ENCODE measurements at regions not wholly inside any gene's neighbourhood (a gene's known extent, or its start where the extent isn't known, plus 50 kb on each side); places are given as distances from the start of the nearest gene placed in this dataset.

DNA sequence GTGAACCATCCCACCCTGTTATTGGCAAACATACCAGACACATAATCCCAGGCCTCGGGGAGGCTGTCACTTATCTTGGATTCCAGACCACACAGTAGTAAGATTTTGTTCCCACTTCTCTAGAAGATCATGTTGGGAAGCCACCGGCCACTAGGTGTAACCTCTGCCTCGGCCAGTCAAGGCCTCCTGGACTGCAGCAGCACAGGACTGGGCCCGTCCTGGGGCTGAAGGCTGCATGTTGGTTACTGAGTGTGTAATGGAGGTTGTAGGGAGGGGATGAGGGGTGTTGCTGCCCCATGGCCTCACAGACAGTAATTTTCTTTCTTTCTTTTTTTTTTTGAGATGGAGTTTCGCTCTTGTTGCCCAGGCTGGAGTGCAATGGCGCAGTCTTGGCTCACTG, 92.4 kb upstream of the SYT13 start:
- TF ChIP-seq GATAD2A (CRISPR knock-in tag; IDR thresholded peaks at IDR 0.05) = no peak
- no peak for TF ChIP-seq SUZ12 (IDR thresholded peaks at IDR 0.05; ENCODE audit: low read depth, low read length)
- no peak for TF ChIP-seq ZSCAN12 (CRISPR knock-in tag; IDR thresholded peaks at IDR 0.05)
- no peak for TF ChIP-seq RBAK (CRISPR knock-in tag; IDR thresholded peaks at IDR 0.05)
- TF ChIP-seq FOXO1 (CRISPR knock-in tag; IDR thresholded peaks at IDR 0.05) = no peak
- TF ChIP-seq, protein P1, sequence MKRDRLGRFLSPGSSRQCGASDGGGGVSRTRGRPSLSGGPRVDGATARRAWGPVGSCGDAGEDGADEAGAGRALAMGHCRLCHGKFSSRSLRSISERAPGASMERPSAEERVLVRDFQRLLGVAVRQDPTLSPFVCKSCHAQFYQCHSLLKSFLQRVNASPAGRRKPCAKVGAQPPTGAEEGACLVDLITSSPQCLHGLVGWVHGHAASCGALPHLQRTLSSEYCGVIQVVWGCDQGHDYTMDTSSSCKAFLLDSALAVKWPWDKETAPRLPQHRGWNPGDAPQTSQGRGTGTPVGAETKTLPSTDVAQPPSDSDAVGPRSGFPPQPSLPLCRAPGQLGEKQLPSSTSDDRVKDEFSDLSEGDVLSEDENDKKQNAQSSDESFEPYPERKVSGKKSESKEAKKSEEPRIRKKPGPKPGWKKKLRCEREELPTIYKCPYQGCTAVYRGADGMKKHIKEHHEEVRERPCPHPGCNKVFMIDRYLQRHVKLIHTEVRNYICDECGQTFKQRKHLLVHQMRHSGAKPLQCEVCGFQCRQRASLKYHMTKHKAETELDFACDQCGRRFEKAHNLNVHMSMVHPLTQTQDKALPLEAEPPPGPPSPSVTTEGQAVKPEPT (CRISPR knock-in tag; IDR thresholded peaks at IDR 0.05; ENCODE audit: low read depth) = no peak
- TF ChIP-seq ZSCAN9 (CRISPR knock-in tag; IDR thresholded peaks at IDR 0.05; ENCODE audit: borderline replicate concordance) = no peak
- TF ChIP-seq POLR2AphosphoS5 (IDR thresholded peaks at IDR 0.05; ENCODE audit: low read depth, low read length) = no peak
- no peak for TF ChIP-seq MAFG (CRISPR knock-in tag; IDR thresholded peaks at IDR 0.05)
- TF ChIP-seq, protein P2, sequence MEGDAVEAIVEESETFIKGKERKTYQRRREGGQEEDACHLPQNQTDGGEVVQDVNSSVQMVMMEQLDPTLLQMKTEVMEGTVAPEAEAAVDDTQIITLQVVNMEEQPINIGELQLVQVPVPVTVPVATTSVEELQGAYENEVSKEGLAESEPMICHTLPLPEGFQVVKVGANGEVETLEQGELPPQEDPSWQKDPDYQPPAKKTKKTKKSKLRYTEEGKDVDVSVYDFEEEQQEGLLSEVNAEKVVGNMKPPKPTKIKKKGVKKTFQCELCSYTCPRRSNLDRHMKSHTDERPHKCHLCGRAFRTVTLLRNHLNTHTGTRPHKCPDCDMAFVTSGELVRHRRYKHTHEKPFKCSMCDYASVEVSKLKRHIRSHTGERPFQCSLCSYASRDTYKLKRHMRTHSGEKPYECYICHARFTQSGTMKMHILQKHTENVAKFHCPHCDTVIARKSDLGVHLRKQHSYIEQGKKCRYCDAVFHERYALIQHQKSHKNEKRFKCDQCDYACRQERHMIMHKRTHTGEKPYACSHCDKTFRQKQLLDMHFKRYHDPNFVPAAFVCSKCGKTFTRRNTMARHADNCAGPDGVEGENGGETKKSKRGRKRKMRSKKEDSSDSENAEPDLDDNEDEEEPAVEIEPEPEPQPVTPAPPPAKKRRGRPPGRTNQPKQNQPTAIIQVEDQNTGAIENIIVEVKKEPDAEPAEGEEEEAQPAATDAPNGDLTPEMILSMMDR (CRISPR knock-in tag; IDR thresholded peaks at IDR 0.05) = no peak
- TF ChIP-seq, protein P3, sequence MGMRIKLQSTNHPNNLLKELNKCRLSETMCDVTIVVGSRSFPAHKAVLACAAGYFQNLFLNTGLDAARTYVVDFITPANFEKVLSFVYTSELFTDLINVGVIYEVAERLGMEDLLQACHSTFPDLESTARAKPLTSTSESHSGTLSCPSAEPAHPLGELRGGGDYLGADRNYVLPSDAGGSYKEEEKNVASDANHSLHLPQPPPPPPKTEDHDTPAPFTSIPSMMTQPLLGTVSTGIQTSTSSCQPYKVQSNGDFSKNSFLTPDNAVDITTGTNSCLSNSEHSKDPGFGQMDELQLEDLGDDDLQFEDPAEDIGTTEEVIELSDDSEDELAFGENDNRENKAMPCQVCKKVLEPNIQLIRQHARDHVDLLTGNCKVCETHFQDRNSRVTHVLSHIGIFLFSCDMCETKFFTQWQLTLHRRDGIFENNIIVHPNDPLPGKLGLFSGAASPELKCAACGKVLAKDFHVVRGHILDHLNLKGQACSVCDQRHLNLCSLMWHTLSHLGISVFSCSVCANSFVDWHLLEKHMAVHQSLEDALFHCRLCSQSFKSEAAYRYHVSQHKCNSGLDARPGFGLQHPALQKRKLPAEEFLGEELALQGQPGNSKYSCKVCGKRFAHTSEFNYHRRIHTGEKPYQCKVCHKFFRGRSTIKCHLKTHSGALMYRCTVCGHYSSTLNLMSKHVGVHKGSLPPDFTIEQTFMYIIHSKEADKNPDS (CRISPR knock-in tag; IDR thresholded peaks at IDR 0.05) = no peak
- no peak for TF ChIP-seq EZH2 (conservative IDR thresholded peaks at IDR 0.05; ENCODE audit: low read depth, low read length)
- TF ChIP-seq ZNF891 (CRISPR knock-in tag; IDR thresholded peaks at IDR 0.05) = no peak
- TF ChIP-seq, protein P4, sequence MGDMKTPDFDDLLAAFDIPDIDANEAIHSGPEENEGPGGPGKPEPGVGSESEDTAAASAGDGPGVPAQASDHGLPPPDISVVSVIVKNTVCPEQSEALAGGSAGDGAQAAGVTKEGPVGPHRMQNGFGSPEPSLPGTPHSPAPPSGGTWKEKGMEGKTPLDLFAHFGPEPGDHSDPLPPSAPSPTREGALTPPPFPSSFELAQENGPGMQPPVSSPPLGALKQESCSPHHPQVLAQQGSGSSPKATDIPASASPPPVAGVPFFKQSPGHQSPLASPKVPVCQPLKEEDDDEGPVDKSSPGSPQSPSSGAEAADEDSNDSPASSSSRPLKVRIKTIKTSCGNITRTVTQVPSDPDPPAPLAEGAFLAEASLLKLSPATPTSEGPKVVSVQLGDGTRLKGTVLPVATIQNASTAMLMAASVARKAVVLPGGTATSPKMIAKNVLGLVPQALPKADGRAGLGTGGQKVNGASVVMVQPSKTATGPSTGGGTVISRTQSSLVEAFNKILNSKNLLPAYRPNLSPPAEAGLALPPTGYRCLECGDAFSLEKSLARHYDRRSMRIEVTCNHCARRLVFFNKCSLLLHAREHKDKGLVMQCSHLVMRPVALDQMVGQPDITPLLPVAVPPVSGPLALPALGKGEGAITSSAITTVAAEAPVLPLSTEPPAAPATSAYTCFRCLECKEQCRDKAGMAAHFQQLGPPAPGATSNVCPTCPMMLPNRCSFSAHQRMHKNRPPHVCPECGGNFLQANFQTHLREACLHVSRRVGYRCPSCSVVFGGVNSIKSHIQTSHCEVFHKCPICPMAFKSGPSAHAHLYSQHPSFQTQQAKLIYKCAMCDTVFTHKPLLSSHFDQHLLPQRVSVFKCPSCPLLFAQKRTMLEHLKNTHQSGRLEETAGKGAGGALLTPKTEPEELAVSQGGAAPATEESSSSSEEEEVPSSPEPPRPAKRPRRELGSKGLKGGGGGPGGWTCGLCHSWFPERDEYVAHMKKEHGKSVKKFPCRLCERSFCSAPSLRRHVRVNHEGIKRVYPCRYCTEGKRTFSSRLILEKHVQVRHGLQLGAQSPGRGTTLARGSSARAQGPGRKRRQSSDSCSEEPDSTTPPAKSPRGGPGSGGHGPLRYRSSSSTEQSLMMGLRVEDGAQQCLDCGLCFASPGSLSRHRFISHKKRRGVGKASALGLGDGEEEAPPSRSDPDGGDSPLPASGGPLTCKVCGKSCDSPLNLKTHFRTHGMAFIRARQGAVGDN (CRISPR knock-in tag; IDR thresholded peaks at IDR 0.05) = no peak
